Progenitor cell of endocrine pancreas (in vitro differentiated cells): ENCODE measurements at regions not wholly inside any gene's neighbourhood (a gene's known extent, or its start where the extent isn't known, plus 50 kb on each side); places are given as distances from the start of the nearest gene placed in this dataset.

Experiments
- DNase-seq: peaks from one replicate; pipeline ENCODE4 v3.0.0; 2021; ENCODE audit warnings: low spot score; ENCODE audit not compliant: unreplicated experiment
- H3K27ac Mint-ChIP-seq: 2 replicates; pipeline ENCODE4 v1.8.0; 2021; ENCODE audit warnings: mild to moderate bottlenecking, moderate library complexity, mixed read lengths
- H3K27me3 Mint-ChIP-seq: 2 replicates; pipeline ENCODE4 v1.8.0; 2021; ENCODE audit warnings: mixed read lengths
- H3K36me3 Mint-ChIP-seq: 2 replicates; pipeline ENCODE4 v1.8.0; 2022; ENCODE audit warnings: mixed read lengths; ENCODE audit not compliant: insufficient read depth
- H3K4me1 Mint-ChIP-seq: 2 replicates; pipeline ENCODE4 v1.8.0; 2021; ENCODE audit warnings: low read depth, mixed read lengths
- H3K4me3 Mint-ChIP-seq: 2 replicates; pipeline ENCODE4 v1.8.0; 2021; ENCODE audit warnings: low read depth, mild to moderate bottlenecking, moderate library complexity, mixed read lengths
- H3K9me3 Mint-ChIP-seq: 2 replicates; pipeline ENCODE4 v1.8.0; 2021; ENCODE audit warnings: low read depth, mixed read lengths
- TF ChIP-seq, protein P1 (sequence below): fragments of 200-600 bp; sonication (generic); IDR thresholded peaks from one replicate; pipeline ENCODE4 v1.5.0; 2021; ENCODE audit warnings: antibody characterized with exemption, mild to moderate bottlenecking; ENCODE audit not compliant: unreplicated experiment

DNA sequence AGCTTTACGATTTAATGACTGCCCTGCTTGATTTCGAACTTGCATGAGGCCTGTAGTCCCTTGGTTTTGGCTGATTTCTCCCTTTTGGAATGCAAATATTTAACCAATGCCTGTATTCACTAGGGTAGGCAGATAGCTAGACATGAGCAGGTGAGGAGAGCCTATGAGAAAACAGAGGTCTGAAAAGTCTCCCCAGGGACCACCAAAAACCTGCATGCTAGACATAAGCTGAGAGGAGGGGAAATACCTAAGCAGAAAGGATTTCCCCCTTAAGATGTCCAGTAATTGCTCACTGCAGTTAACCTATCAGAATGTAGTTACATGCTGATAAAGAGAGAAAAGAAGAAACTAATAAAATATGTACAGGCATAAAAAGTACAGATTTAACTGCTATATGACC is 667.4 kb upstream of the SEMA6A start:
- no peak overlapping the region for H3K27ac Mint-ChIP-seq
- peaks cover 5% of the 10 kb centered on the region for H3K36me3 Mint-ChIP-seq
- TF ChIP-seq, protein P1, sequence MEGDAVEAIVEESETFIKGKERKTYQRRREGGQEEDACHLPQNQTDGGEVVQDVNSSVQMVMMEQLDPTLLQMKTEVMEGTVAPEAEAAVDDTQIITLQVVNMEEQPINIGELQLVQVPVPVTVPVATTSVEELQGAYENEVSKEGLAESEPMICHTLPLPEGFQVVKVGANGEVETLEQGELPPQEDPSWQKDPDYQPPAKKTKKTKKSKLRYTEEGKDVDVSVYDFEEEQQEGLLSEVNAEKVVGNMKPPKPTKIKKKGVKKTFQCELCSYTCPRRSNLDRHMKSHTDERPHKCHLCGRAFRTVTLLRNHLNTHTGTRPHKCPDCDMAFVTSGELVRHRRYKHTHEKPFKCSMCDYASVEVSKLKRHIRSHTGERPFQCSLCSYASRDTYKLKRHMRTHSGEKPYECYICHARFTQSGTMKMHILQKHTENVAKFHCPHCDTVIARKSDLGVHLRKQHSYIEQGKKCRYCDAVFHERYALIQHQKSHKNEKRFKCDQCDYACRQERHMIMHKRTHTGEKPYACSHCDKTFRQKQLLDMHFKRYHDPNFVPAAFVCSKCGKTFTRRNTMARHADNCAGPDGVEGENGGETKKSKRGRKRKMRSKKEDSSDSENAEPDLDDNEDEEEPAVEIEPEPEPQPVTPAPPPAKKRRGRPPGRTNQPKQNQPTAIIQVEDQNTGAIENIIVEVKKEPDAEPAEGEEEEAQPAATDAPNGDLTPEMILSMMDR: no peak
- no peaks in the 10 kb centered on the region for H3K27me3 Mint-ChIP-seq
- peaks cover 31% of the 10 kb centered on the region for H3K4me1 Mint-ChIP-seq
- no peak overlapping the region for H3K4me3 Mint-ChIP-seq
- H3K9me3 Mint-ChIP-seq: peaks cover 9% of the 10 kb centered on the region
- no peak for DNase-seq

DNA sequence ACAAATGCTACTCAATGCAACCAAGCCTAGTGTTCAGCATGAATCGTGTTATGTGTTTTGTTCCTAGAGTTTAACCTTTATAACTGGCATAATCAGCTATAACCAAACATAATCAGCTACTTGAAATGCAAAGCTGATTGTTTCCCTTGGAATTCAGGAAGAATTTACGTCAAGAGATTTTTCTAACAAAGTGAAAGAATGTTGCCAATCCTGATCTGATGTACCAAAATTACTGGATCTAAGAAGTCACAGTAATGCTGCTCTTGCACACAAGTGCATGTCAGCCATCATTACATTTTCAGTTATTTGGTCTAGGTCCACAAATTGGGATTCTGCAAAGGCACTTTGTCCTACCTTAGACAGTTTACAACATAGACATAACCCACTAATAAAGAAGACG is 662.3 kb upstream of the SEMA6A start:
- no peak for DNase-seq
- Mint-ChIP-seq H3K4me1 (peaks cover 13% of the 10 kb centered on the region), H3K27me3 (no peaks in the 10 kb centered on the region), H3K36me3 (peaks cover 4% of the 10 kb centered on the region), H3K27ac (no peak overlapping the region), H3K4me3 (no peak overlapping the region), H3K9me3 (peaks cover 9% of the 10 kb centered on the region)
- TF ChIP-seq, protein P1: no peak

DNA sequence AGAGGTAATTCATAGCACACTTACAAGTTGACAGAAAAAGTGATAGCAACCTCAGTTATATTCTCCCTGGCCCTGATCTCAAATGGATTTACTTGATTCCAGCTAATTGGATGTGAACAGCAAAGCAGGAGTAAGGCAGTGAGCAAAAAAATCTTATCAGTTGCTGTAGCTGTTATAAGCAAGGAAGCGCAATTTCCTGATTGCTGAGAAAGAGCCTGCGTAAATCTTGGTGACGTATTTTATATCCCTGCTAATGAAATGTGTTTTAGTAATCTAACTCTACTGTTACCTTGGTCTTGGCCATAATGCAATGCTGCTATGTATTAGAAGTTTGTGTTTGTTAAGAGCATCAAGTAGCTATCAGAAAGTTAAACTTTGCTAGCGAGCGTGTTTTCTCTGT is 661.2 kb upstream of the SEMA6A start:
- H3K4me3 Mint-ChIP-seq: no peak overlapping the region
- H3K27ac Mint-ChIP-seq: peak overlapping the region; percentile 46
- no peaks in the 10 kb centered on the region for H3K27me3 Mint-ChIP-seq
- H3K36me3 Mint-ChIP-seq: peaks cover 2% of the 10 kb centered on the region
- H3K9me3 Mint-ChIP-seq: peaks cover 7% of the 10 kb centered on the region
- no peak for DNase-seq
- H3K4me1 Mint-ChIP-seq: peaks cover 13% of the 10 kb centered on the region
- TF ChIP-seq, protein P1: no peak

DNA sequence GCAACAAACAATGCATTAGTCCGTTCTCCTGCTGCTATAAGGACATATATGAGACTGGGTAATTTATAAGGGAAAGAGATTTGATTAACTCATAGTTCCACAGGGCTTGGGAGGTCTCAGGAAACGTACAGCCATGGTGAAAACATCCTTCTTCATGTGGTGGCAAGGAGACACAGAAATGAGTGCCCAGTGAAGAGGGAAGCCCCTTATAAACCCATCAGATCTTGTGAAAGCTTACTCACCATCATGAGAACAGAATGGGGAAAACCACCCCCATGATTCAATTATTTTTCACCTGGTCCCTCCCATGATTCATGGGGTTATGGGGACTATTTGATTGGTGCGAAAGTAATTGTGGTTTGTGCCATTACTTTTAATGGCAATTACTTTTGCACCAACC is 655.8 kb upstream of the SEMA6A start:
- DNase-seq: no peak
- Mint-ChIP-seq H3K4me1 (peaks cover 4% of the 10 kb centered on the region), H3K36me3 (no peaks in the 10 kb centered on the region), H3K27me3 (no peaks in the 10 kb centered on the region), H3K27ac (no peak overlapping the region), H3K9me3 (no peaks in the 10 kb centered on the region), H3K4me3 (no peak overlapping the region)
- TF ChIP-seq, protein P1: no peak

DNA sequence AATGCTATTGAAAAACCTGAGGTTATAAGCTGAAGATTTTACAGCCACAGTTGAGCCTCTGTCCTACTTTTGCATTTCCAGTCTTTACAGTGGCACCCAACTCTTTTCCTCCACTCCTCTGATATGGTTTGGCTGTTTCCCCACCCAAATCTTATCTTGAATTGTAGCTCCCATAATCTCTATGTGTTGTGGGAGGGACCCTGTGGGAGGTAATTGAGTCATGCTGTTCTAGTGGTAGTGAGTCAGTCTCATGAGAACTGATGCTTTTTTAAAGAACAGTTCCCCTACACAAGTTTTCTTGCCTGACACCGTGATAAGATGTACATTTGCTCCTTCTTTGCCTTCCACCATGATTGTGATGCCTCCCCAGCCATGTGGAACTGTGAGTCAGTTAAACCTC is 646.1 kb upstream of the SEMA6A start:
- Mint-ChIP-seq H3K27ac (no peak overlapping the region), H3K9me3 (no peaks in the 10 kb centered on the region), H3K27me3 (no peaks in the 10 kb centered on the region), H3K4me3 (no peak overlapping the region), H3K4me1 (no peaks in the 10 kb centered on the region), H3K36me3 (no peaks in the 10 kb centered on the region)
- DNase-seq: no peak
- TF ChIP-seq, protein P1: no peak
